ENCODE measurements at regions not wholly inside any gene's neighbourhood (a gene's known extent, or its start where the extent isn't known, plus 50 kb on each side); places are given as distances from the start of the nearest gene placed in this dataset.

GRCh38 chr14:97210202-97210601 is 413.0 kb downstream of the VRK1 start:
- DNase-seq (ENCODE audit: low read depth): no peak

GRCh38 chr14:97212399-97212798 is 415.2 kb downstream of the VRK1 start:
- no peak for DNase-seq (ENCODE audit: low read depth)

- DNase-seq (ENCODE audit: low read depth): no peak
These were observed 416.5 kb downstream of the VRK1 start for GRCh38 chr14:97213720-97214119.

GRCh38 chr14:97215263-97215969 is 418.2 kb downstream of the VRK1 start:
- no peak for DNase-seq (ENCODE audit: low read depth)

GRCh38 chr14:97217111-97217885 is 420.1 kb downstream of the VRK1 start:
- DNase-seq (ENCODE audit: low read depth): no peak

GRCh38 chr14:97218274-97218673 is 421.1 kb downstream of the VRK1 start:
- DNase-seq (ENCODE audit: low read depth): no peak

- DNase-seq (ENCODE audit: low read depth): no peak
These were observed 421.7 kb downstream of the VRK1 start for GRCh38 chr14:97218691-97219430.

- no peak for DNase-seq (ENCODE audit: low read depth)
These were observed 422.3 kb downstream of the VRK1 start for GRCh38 chr14:97219431-97220017.

- no peak for DNase-seq (ENCODE audit: low read depth)
These were observed 424.5 kb downstream of the VRK1 start for GRCh38 chr14:97221572-97222285.

- no peak for DNase-seq (ENCODE audit: low read depth)
These were observed 426.8 kb downstream of the VRK1 start for GRCh38 chr14:97224016-97224415.

GRCh38 chr14:97230051-97230450 is 432.9 kb downstream of the VRK1 start:
- DNase-seq (ENCODE audit: low read depth): no peak

GRCh38 chr14:97233319-97233985 is 436.3 kb downstream of the VRK1 start:
- no peak for DNase-seq (ENCODE audit: low read depth)

- DNase-seq (ENCODE audit: low read depth): no peak
These were observed 449.5 kb downstream of the VRK1 start for GRCh38 chr14:97246648-97247047.

- no peak for DNase-seq (ENCODE audit: low read depth)
These were observed 451.8 kb downstream of the VRK1 start for GRCh38 chr14:97248973-97249372.

GRCh38 chr14:97250931-97251330 is 453.7 kb downstream of the VRK1 start:
- no peak for DNase-seq (ENCODE audit: low read depth)

- no peak for DNase-seq (ENCODE audit: low read depth)
These were observed 454.4 kb downstream of the VRK1 start for GRCh38 chr14:97251491-97252155.

- DNase-seq (ENCODE audit: low read depth): no peak
These were observed 456.6 kb downstream of the VRK1 start for GRCh38 chr14:97253756-97254155.

GRCh38 chr14:97262336-97262735 is 465.2 kb downstream of the VRK1 start:
- no peak for DNase-seq (ENCODE audit: low read depth)

GRCh38 chr14:97264516-97265230 is 467.5 kb downstream of the VRK1 start:
- no peak for DNase-seq (ENCODE audit: low read depth)

GRCh38 chr14:97266653-97267052 is 469.5 kb downstream of the VRK1 start:
- DNase-seq (ENCODE audit: low read depth): no peak

Data from CMK (cell line).